Rectal smooth muscle tissue (tissue), 1 donor: ENCODE measurements at regions not wholly inside any gene's neighbourhood (a gene's known extent, or its start where the extent isn't known, plus 50 kb on each side); places are given as distances from the start of the nearest gene placed in this dataset.
"Not testable (repeated sequence)": the region's sequence is repeated elsewhere in the genome, so short reads cannot be mapped to it uniquely, and the experiment has no call there.

ENCODE experiments used
- H3K27ac ChIP-seq: one replicate; pipeline ENCODE4 v1.7.0; 2013; ENCODE audit warnings: low read depth, low read length, inconsistent platforms
- H3K27me3 ChIP-seq: one replicate; pipeline ENCODE4 v1.7.0; 2013; ENCODE audit warnings: low read length; ENCODE audit not compliant: control insufficient read depth, insufficient read depth
- H3K36me3 ChIP-seq: one replicate; pipeline ENCODE4 v1.7.0; 2013; ENCODE audit warnings: low read length; ENCODE audit not compliant: control insufficient read depth, insufficient read depth
- H3K4me1 ChIP-seq: one replicate; pipeline ENCODE4 v1.7.0; 2013; ENCODE audit warnings: low read length; ENCODE audit not compliant: control insufficient read depth, insufficient read depth
- H3K4me3 ChIP-seq: one replicate; pipeline ENCODE4 v1.7.0; 2013; ENCODE audit warnings: low read length
- H3K9ac ChIP-seq: one replicate; pipeline ENCODE4 v1.7.0; 2013; ENCODE audit warnings: low read length

DNA sequence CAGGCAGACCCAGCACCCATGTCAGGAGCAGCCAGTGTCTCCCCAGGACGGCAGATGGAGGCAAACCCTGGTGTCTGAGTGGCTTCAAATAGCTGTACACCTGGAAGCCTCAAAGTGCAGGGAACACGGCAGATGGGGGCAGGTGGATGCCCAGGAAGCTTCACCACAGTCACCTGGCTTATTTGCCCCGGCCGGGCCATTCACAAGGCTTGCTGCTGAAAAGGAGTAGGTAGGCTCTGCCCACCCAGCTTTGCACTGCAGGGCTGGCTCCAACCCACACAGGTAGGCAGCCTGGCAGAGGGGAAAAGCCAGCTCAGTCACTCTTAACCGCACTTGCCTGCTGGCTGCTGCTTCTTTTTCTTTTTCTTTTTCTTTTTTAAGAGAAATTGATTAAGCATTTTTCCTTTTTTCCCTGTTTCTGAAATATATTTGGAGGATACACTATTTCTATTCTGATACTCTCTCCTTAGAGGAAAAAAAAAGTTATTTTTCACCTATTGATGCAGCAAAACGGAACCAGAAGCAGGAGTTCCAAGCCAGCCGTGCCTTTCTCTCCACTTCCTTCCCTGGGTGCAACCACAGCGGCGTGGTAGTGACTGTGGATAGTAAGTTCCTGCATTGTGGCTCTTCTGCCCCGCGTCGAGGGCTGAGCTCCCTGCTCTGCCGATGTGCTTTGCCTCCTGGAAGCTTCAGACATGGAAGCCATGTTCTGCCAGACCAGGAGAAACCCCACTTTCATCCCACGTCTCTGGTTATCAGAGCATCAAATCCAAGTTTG is 118.3 kb downstream of the KLF6 start:
- Histone ChIP-seq H3K36me3 (no peaks in the 10 kb centered on the region), H3K27me3 (no peaks in the 10 kb centered on the region), H3K4me1 (no peaks in the 10 kb centered on the region), H3K9ac (no peak overlapping the region), H3K27ac (no peak overlapping the region), H3K4me3 (no peak overlapping the region)

DNA sequence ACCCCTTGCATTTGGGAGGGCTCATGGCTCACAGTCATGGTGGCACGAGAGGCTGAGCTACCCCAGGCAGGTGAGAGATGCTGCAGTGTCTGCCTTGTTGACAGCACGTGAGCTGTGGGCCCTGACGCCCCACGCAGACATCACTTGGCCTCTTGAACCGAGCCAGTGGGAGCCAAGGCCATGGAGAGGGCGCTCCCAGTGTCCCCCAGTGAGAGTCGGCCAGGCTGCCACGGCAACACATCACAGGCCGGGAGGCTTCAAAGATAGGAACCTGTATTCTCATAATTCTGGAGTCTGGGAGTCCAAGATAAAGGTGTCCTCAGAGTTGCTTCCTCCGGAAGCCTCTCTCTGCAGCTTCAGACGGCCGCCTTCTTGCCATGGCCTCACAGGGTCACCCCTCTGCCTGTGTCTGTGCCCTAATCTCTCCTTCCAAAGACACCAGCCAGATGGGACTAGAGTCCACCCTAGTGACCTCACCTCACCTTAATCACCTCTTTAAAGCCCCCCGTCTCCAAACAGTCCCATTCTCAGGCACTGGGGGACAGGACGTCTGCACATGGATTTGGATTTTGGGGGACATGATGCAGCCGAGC is 119.6 kb downstream of the KLF6 start:
- Histone ChIP-seq H3K9ac (no peak overlapping the region), H3K27me3 (no peaks in the 10 kb centered on the region), H3K27ac (no peak overlapping the region), H3K36me3 (no peaks in the 10 kb centered on the region), H3K4me1 (no peaks in the 10 kb centered on the region), H3K4me3 (no peak overlapping the region)

GRCh38 chr10:3662775-3663174 is 122.2 kb downstream of the KLF6 start:
- Histone ChIP-seq H3K4me1 (no peaks in the 10 kb centered on the region), H3K27ac (no peak overlapping the region)

GRCh38 chr10:3661271-3661670 is 123.7 kb downstream of the KLF6 start:
- Histone ChIP-seq H3K27me3 (no peaks in the 10 kb centered on the region), H3K27ac (no peak overlapping the region), H3K36me3 (no peaks in the 10 kb centered on the region), H3K4me1 (no peaks in the 10 kb centered on the region), H3K4me3 (no peak overlapping the region), H3K9ac (no peak overlapping the region)

More at GRCh38 chr10:3662775-3663174, 122.2 kb downstream of the KLF6 start:
- Histone ChIP-seq H3K27me3 (no peaks in the 10 kb centered on the region), H3K4me3 (no peak overlapping the region), H3K9ac (no peak overlapping the region), H3K36me3 (no peaks in the 10 kb centered on the region)

- no peaks in the 10 kb centered on the region for H3K4me1 ChIP-seq
- H3K4me3 ChIP-seq: no peak overlapping the region
- no peak overlapping the region for H3K9ac ChIP-seq
- no peak overlapping the region for H3K27ac ChIP-seq
- H3K36me3 ChIP-seq: no peaks in the 10 kb centered on the region
- H3K27me3 ChIP-seq: no peaks in the 10 kb centered on the region
Observed at GRCh38 chr10:3660753-3661152, 124.3 kb downstream of the KLF6 start.

GRCh38 chr10:3659203-3659917 is 125.6 kb downstream of the KLF6 start:
- H3K27ac ChIP-seq: no peak overlapping the region
- H3K4me1 ChIP-seq: no peaks in the 10 kb centered on the region

DNA sequence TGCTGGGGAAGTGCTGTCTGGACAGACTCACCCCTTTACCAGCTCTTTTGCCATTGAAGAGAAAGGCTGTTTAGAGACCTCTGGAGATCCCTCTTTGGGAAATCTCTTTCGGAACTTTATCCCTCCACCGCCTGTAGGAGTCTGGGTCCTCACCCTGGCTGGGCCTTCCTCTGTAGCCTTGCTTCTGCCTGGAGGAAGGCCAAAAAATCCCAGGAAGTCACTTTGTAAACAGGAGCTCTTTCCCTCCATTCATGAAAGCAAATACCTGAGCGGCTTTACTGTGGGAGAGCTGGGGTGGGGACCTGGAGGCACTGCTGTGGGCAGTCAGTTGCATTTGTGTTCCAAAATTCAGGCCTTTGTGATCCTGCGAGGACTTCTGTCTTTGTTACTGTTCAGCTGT is 126.2 kb downstream of the KLF6 start:
- no peaks in the 10 kb centered on the region for H3K36me3 ChIP-seq
- H3K9ac ChIP-seq: no peak overlapping the region
- no peaks in the 10 kb centered on the region for H3K4me1 ChIP-seq
- no peaks in the 10 kb centered on the region for H3K27me3 ChIP-seq
- no peak overlapping the region for H3K27ac ChIP-seq
- H3K4me3 ChIP-seq: no peak overlapping the region

More at GRCh38 chr10:3659203-3659917, 125.6 kb downstream of the KLF6 start:
- Histone ChIP-seq H3K27me3 (no peaks in the 10 kb centered on the region), H3K36me3 (no peaks in the 10 kb centered on the region), H3K9ac (no peak overlapping the region), H3K4me3 (no peak overlapping the region)

GRCh38 chr10:3656214-3656613 is 128.8 kb downstream of the KLF6 start:
- H3K9ac ChIP-seq: no peak overlapping the region
- no peak overlapping the region for H3K27ac ChIP-seq
- H3K36me3 ChIP-seq: no peaks in the 10 kb centered on the region
- H3K4me1 ChIP-seq: no peaks in the 10 kb centered on the region
- H3K27me3 ChIP-seq: no peaks in the 10 kb centered on the region
- no peak overlapping the region for H3K4me3 ChIP-seq

DNA sequence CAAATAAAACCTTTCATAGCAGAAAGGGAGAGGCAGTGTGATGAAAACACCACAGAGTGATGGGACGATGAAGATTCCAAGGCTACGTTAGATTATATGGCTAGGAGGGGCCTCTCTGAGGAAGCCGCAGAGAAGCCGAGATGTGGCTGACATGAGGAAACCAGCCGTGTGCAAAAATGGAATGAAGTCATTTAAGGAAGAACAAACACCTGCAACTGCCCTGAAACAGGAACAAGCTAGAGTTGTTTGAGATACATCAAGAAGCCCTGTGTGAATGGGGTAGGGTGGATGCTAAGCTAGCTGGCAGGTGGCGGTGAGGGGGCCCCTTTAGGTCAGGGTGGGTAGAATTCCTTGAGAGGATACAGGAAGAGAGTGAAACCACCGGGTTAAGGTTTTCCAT is 129.5 kb downstream of the KLF6 start:
- no peaks in the 10 kb centered on the region for H3K36me3 ChIP-seq
- H3K27ac ChIP-seq: no peak overlapping the region
- H3K27me3 ChIP-seq: no peaks in the 10 kb centered on the region
- no peaks in the 10 kb centered on the region for H3K4me1 ChIP-seq
- no peak overlapping the region for H3K4me3 ChIP-seq
- no peak overlapping the region for H3K9ac ChIP-seq

DNA sequence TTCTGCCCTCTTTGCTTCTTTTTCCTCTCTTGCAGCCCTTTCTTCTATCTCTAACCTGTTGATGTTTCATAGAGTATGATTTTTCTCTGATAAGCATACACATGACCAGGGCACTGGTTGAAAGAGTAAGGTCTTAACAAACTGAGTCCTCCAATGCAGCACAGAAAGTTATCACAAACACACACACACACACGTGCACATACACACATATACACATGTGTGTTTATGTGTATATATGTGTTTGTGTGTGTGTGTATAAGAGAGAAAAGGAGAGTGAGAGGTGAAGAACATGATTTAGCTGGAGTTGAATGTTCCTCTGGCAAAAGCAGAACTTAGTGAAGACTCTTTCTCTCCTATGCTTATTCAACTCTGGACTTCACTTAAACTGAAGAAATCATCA is 130.0 kb downstream of the KLF6 start:
- no peaks in the 10 kb centered on the region for H3K4me1 ChIP-seq
- no peaks in the 10 kb centered on the region for H3K27me3 ChIP-seq
- no peak overlapping the region for H3K9ac ChIP-seq
- no peak overlapping the region for H3K4me3 ChIP-seq
- no peak overlapping the region for H3K27ac ChIP-seq
- no peaks in the 10 kb centered on the region for H3K36me3 ChIP-seq

- Histone ChIP-seq H3K36me3 (no peaks in the 10 kb centered on the region), H3K4me3 (no peak overlapping the region), H3K4me1 (no peaks in the 10 kb centered on the region), H3K9ac (no peak overlapping the region), H3K27ac (no peak overlapping the region), H3K27me3 (no peaks in the 10 kb centered on the region)
Observed at GRCh38 chr10:3654496-3654895, 130.5 kb downstream of the KLF6 start.

DNA sequence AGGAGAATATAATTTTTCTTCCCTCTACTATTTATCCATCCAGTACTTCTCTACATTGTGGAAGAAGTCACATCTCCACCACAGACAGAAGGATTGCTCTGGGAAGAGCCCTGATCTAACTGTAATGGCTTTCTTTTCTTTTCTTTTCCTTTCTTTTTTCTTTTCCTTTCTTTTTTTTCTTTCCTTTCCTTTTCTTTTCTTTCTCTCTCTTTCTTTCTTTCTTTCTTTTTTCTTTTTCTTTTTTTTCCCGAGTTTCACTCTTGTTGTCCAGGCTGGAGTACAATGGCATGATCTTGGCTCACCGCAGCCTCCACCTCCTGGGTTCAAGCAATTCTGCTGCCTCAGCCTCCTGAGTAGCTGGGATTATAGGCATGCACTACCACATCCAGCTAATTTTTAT is 131.7 kb downstream of the KLF6 start:
- not testable (repeated sequence) for H3K9ac ChIP-seq, H3K27ac ChIP-seq, H3K36me3 ChIP-seq, H3K27me3 ChIP-seq, H3K4me3 ChIP-seq, H3K4me1 ChIP-seq
